C4-2B (cell line): ENCODE measurements at regions not wholly inside any gene's neighbourhood (a gene's known extent, or its start where the extent isn't known, plus 50 kb on each side); places are given as distances from the start of the nearest gene placed in this dataset.

Experiments
- CTCF ChIP-seq: fragments of 450-650 bp; conservative IDR thresholded peaks from 2 replicates; pipeline ENCODE4 v1.5.1; 2017; ENCODE audit warnings: mild to moderate bottlenecking
- ZFX ChIP-seq: fragments of 450-650 bp; IDR thresholded peaks from 2 replicates; pipeline ENCODE4 v1.6.1; 2017

- TF ChIP-seq CTCF, result no peak
- TF ChIP-seq ZFX, result no peak
Measured at GRCh38 chr2:15784886-15785801, 155.2 kb upstream of the MYCN start.
